ENCODE measurements at regions not wholly inside any gene's neighbourhood (a gene's known extent, or its start where the extent isn't known, plus 50 kb on each side); places are given as distances from the start of the nearest gene placed in this dataset.
A peak's percentile ranks its signal among the peaks of the same experiment; 100 is the strongest.

DNA sequence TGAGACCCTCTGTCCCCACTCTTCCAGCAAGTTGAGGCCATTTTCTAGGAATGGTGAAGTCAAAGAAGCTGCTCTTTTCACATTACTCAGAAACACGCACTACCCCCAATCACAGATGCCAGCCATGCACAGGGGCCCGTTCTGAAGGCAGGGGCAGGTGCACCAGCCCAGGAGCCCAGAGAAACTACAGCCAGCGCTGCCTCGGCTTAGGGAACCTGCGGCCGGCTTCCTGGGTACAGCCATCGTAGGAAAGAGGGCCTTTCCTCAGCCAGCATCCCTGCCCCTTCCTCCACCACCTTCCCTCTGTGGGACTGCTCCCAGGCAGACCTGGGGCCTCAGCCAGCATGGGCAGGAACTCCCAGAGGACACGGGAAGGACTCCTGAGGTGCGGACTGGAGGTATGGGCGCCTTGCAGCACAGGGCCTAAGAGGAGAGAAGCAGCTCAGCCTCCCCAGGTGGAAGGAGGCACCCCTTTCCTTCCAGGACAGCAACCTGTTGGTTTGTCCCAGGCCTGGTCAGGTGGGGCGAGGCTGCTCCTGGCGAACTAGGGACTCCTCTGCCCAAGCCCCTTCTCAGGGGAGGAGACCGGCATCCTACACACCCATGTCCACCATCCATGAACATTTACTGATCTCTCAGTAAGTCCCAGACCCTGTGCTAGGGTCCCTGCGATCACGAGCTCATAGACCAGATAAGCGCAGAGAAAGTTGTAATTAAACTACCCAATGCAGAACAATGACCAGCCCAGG is 99.0 kb upstream of the ID2 start:
- Histone ChIP-seq H3K27me3 (ENCODE audit: low read depth, low read length) (no peaks in the 10 kb centered on the region), H3K36me3 (ENCODE audit: control insufficient read depth in 1 of 2, insufficient read depth in 2 of 2, low read length in 2 of 2) (no peaks in the 10 kb centered on the region), H3K4me1 (ENCODE audit: control insufficient read depth in 1 of 2, insufficient read depth in 2 of 2, low read length in 2 of 2) (peaks cover 6 to 8% of the 10 kb centered on the region in 2 donors), H3K9me3 (ENCODE audit: control insufficient read depth in 1 of 2, low read length in 2 of 2) (no peaks in the 10 kb centered on the region), H3K27ac (ENCODE audit: low read length) (peak overlapping the region; percentile 16), H3K4me3 (ENCODE audit: low read depth in 1 of 2, low read length in 2 of 2) (peak overlapping the region in 1 of 2 donors; percentile 39)

DNA sequence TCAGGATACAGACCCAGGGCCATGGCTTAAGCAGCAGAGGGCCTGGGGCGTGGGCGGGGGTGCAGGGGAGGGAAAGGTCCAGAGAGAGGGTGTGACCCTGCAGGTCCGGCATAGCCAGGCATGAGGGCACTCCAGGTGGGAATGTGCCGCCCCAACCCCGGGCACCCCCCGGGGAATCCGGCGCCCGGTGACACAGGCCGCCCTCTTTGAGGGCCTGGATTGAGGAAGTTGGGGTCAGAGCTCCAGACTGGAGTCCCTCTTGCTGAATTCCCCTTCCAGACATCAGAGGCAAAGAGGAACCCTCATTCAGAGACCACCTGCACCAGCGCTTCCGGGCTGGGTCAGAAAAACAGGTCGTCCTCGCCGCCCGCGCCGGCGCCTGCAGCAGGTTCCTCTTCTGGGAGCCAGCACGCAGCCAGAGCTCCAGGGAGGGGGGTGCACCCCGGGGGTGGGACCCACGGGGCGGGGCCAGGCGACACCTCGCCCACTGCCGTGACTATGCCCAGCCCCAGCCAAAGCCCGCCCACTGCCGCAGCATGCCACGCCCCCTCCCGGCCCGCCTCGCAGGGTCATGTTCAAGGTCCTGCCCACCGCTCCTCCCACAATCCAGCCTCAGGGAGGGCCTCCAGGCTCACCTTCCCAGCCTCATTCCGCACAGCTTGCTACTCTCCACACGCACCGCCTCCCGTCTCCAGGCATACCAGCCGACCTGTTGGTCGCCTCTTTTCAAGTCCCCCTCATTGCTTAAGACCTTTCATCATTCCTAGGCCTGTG is 98.3 kb upstream of the ID2 start:
- Histone ChIP-seq H3K4me1 (ENCODE audit: control insufficient read depth in 1 of 2, insufficient read depth in 2 of 2, low read length in 2 of 2) (peaks cover 6 to 8% of the 10 kb centered on the region in 2 donors), H3K4me3 (ENCODE audit: low read depth in 1 of 2, low read length in 2 of 2) (peak overlapping the region; percentile 39 to 56), H3K27ac (ENCODE audit: low read length) (peak overlapping the region; percentile 49), H3K27me3 (ENCODE audit: low read depth, low read length) (no peaks in the 10 kb centered on the region), H3K36me3 (ENCODE audit: control insufficient read depth in 1 of 2, insufficient read depth in 2 of 2, low read length in 2 of 2) (no peaks in the 10 kb centered on the region), H3K9me3 (ENCODE audit: control insufficient read depth in 1 of 2, low read length in 2 of 2) (no peaks in the 10 kb centered on the region)

DNA sequence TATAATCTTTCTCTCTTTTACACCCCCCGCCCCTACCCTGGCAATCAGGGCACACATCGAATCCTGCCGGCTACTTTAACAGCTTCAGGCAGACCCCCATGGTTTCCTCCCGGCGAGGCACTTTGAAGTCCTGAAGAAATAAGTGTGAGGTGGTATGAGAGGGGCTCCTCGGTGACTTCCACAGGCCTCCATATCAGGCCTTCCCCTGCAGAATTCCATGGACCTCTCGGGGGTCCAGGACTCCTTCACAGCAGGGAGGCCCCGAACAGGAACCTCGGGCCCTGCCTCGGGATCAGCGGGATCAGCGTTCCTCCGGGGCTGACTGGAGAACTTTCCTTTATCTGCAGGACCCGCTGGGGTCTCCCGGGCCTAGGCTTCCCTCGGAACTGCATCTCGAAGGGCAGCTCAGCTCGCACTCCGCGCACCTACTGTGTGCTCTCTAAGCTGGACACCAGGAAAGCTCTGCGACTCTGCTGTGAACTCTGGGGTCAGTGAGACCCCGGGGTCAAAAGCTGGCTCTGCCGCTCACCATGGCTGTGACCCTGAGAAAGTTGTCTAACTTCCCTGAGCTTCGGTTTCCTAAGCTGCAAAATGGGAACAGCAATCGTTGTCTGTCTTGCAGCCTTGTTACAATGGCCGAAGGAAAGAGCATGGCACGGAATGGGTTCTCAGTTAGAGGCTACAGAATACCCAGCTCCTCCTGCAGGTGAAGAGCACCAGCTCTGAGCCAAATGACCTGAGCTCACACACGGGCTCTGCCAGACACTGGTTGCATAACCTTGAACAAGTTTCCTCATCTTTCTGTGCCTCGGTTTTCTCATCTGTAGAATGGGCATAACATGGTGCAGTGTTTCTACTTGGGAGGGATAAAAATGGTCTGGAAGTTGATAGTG is 97.4 kb upstream of the ID2 start:
- Histone ChIP-seq H3K4me3 (ENCODE audit: low read depth in 1 of 2, low read length in 2 of 2) (peak overlapping the region; percentile 39 to 56), H3K9me3 (ENCODE audit: control insufficient read depth in 1 of 2, low read length in 2 of 2) (no peaks in the 10 kb centered on the region), H3K27me3 (ENCODE audit: low read depth, low read length) (no peaks in the 10 kb centered on the region), H3K36me3 (ENCODE audit: control insufficient read depth in 1 of 2, insufficient read depth in 2 of 2, low read length in 2 of 2) (no peaks in the 10 kb centered on the region), H3K4me1 (ENCODE audit: control insufficient read depth in 1 of 2, insufficient read depth in 2 of 2, low read length in 2 of 2) (peaks cover 6 to 8% of the 10 kb centered on the region in 2 donors), H3K27ac (ENCODE audit: low read length) (peak overlapping the region; percentile 49)

DNA sequence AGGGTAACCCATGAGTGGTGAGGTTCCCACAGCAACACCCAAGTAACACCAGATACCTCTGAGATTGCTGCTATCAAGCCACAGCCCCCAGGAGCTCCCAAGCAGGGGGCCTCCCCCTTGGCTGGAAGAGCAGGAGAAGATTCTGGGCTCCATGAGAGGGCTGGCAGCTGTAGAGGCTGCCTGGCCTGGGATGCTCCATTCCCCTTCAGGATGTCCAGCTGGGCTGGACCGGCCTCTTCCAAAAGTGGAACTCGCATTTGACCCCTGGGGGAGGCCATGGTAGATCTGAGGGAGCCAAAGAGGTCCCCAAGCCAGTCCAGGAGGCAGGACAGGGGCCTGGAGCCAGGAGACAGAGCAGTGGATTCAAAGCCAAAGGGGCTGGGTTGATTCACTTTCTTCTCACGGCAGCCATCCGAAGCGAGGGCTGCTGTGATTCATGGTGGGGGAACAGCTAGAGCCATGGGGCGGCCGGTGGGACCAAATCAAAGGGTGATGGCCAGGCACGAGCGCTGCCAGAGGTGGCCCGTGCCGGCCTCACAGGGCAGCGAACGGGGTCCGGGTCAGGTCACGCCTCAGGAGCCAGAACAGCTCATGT is 95.3 kb upstream of the ID2 start:
- H3K36me3 ChIP-seq (ENCODE audit: control insufficient read depth in 1 of 2, insufficient read depth in 2 of 2, low read length in 2 of 2), result no peaks in the 10 kb centered on the region
- H3K27ac ChIP-seq (ENCODE audit: low read length), result no peak overlapping the region
- no peak overlapping the region for H3K4me3 ChIP-seq (ENCODE audit: low read depth in 1 of 2, low read length in 2 of 2)
- peaks cover 6 to 12% of the 10 kb centered on the region in 2 donors for H3K4me1 ChIP-seq (ENCODE audit: control insufficient read depth in 1 of 2, insufficient read depth in 2 of 2, low read length in 2 of 2)
- no peaks in the 10 kb centered on the region for H3K9me3 ChIP-seq (ENCODE audit: control insufficient read depth in 1 of 2, low read length in 2 of 2)
- no peaks in the 10 kb centered on the region for H3K27me3 ChIP-seq (ENCODE audit: low read depth, low read length)

DNA sequence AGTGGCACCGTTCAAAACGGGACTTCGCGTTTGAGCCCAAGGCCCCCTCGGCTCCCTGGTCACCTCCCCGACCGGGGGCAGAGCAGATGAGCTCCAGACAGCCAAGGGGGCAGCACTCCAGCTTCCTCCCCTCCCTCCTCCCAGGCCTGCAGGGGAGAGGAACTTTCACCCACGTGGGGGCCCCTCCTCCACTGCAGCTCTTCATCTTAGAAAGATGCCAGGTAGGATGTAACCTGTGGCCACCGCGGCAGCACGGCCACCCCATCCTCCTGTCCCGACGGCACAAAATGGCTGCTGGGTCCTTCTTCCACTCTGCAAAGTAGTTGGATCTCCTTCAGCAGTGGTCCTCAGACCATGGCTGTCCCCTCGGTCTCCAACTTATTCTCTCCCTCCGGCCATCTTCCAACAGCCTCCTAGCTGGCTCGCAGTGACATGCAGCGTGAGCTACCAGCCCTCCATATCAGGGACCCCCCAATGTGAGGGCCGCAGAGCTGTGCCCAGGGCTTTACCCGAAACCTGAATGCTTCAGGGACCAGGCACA is 94.5 kb upstream of the ID2 start:
- Histone ChIP-seq H3K4me1 (ENCODE audit: control insufficient read depth in 1 of 2, insufficient read depth in 2 of 2, low read length in 2 of 2) (peaks cover 6 to 12% of the 10 kb centered on the region in 2 donors), H3K27ac (ENCODE audit: low read length) (no peak overlapping the region), H3K9me3 (ENCODE audit: control insufficient read depth in 1 of 2, low read length in 2 of 2) (no peaks in the 10 kb centered on the region), H3K4me3 (ENCODE audit: low read depth in 1 of 2, low read length in 2 of 2) (no peak overlapping the region), H3K27me3 (ENCODE audit: low read depth, low read length) (no peaks in the 10 kb centered on the region), H3K36me3 (ENCODE audit: control insufficient read depth in 1 of 2, insufficient read depth in 2 of 2, low read length in 2 of 2) (no peaks in the 10 kb centered on the region)

DNA sequence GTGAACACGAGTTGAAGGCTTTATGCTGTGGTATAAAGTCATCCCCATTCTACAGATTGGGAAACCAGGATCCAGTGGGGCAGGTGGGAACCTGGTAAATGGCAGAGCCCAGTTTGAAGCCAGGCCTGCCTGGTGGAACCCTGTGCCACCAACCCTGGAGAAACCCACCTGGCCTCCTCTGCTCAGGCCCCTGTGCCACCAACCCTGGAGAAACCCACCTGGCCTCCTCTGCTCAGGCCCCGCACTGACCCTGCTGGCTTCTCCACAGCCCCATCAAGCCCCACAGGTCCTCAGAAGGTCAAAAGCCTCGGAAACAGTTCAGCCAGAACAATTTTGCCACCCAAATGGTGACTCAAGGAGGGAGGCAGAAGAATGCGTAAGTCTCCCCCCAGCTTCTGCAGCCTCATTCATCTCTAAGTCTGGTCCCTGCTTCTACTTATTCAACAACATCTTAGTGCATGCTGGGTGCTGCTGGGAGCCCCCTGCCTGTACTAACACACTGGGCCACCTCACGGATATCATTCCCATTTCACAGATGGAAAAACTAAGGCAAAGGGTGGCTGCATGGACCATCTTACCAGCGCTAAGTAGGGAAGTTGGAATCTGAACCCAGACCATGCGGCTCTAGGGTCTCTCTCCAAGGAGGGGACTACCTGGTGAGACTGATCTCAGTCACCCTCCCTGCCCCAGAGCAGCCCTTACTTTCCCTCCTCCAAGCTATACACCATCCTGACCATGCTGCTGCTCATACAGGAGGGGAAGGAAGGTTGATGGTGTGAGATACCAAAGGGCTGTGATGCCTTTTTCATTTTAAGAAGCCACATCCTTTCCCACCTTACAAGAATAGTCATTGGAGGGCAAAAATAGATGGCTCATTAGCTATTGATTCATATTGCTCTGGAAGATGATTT is 93.7 kb upstream of the ID2 start:
- peaks cover 4 to 12% of the 10 kb centered on the region in 2 donors for H3K4me1 ChIP-seq (ENCODE audit: control insufficient read depth in 1 of 2, insufficient read depth in 2 of 2, low read length in 2 of 2)
- H3K36me3 ChIP-seq (ENCODE audit: control insufficient read depth in 1 of 2, insufficient read depth in 2 of 2, low read length in 2 of 2), result no peaks in the 10 kb centered on the region
- H3K27ac ChIP-seq (ENCODE audit: low read length), result no peak overlapping the region
- no peaks in the 10 kb centered on the region for H3K9me3 ChIP-seq (ENCODE audit: control insufficient read depth in 1 of 2, low read length in 2 of 2)
- no peak overlapping the region for H3K4me3 ChIP-seq (ENCODE audit: low read depth in 1 of 2, low read length in 2 of 2)
- H3K27me3 ChIP-seq (ENCODE audit: low read depth, low read length), result no peaks in the 10 kb centered on the region

DNA sequence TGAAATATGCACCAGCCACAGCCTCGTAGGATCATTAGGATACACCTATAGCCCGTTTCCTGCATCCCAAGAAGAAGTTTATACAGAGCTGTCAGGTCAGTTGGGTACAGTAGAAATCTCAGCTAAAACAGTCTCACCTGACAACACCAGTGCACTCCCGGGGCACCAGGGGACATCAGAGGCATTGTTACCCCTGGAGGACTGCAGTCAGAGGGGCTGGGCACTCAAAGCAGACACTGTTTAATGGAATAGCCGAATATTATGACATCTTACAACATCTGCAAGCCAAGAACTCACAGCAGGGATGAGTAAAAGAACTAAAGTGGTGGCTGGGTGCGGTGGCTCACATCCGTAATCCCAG is 93.0 kb upstream of the ID2 start:
- no peaks in the 10 kb centered on the region for H3K27me3 ChIP-seq (ENCODE audit: low read depth, low read length)
- H3K9me3 ChIP-seq (ENCODE audit: control insufficient read depth in 1 of 2, low read length in 2 of 2), result no peaks in the 10 kb centered on the region
- H3K27ac ChIP-seq (ENCODE audit: low read length), result no peak overlapping the region
- no peaks in the 10 kb centered on the region for H3K36me3 ChIP-seq (ENCODE audit: control insufficient read depth in 1 of 2, insufficient read depth in 2 of 2, low read length in 2 of 2)
- peaks cover 0 to 8% of the 10 kb centered on the region in 2 donors for H3K4me1 ChIP-seq (ENCODE audit: control insufficient read depth in 1 of 2, insufficient read depth in 2 of 2, low read length in 2 of 2)
- no peak overlapping the region for H3K4me3 ChIP-seq (ENCODE audit: low read depth in 1 of 2, low read length in 2 of 2)

DNA sequence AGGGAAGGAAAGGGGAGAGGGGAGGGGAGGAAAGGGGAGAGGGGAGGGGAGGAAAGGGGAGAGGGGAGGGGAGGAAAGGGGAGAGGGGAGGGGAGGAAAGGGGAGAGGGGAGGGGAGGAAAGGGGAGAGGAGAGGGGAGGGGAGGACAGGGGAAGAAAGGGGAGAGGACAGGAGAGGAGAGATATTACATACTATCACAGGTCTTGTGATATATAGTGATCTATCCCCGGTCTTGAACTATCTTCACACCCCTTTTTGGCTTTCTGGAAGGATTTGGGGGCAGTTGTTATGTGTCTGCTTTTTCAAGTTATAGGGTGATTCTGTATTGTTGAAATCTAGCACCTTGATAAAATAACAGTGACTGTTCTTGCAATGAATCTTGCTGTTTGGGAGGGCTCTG is 92.1 kb upstream of the ID2 start:
- no peaks in the 10 kb centered on the region for H3K36me3 ChIP-seq (ENCODE audit: control insufficient read depth in 1 of 2, insufficient read depth in 2 of 2, low read length in 2 of 2)

DNA sequence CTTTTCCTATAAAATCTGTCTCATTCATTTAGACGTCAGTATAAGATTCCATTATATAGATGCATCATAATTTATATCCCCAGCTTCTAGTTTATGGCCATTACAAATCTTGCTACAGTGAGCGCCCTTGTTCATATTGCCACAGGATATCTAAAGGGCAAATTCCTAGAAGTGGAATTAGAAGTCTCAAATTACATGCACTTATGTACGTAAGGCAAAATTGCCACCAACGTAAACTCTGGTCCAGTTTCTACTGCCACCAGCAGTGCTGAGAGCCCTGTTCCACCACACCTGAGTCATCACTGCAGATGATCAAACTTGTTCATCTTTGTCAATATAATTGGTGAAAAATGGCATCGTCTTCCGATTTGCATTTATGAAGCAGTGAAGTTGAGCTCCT is 90.9 kb upstream of the ID2 start:
- H3K27ac ChIP-seq (ENCODE audit: low read length), result no peak overlapping the region
- H3K27me3 ChIP-seq (ENCODE audit: low read depth, low read length), result no peaks in the 10 kb centered on the region
- no peaks in the 10 kb centered on the region for H3K36me3 ChIP-seq (ENCODE audit: control insufficient read depth in 1 of 2, insufficient read depth in 2 of 2, low read length in 2 of 2)
- H3K4me1 ChIP-seq (ENCODE audit: control insufficient read depth in 1 of 2, insufficient read depth in 2 of 2, low read length in 2 of 2), result peaks cover 0 to 4% of the 10 kb centered on the region in 2 donors
- no peak overlapping the region for H3K4me3 ChIP-seq (ENCODE audit: low read depth in 1 of 2, low read length in 2 of 2)
- no peaks in the 10 kb centered on the region for H3K9me3 ChIP-seq (ENCODE audit: control insufficient read depth in 1 of 2, low read length in 2 of 2)

More for the DNA sequence above, 92.1 kb upstream of the ID2 start:
- H3K27me3 ChIP-seq (ENCODE audit: low read depth, low read length), result no peaks in the 10 kb centered on the region
- H3K9me3 ChIP-seq (ENCODE audit: control insufficient read depth in 1 of 2, low read length in 2 of 2), result no peaks in the 10 kb centered on the region
- no peak overlapping the region for H3K4me3 ChIP-seq (ENCODE audit: low read depth in 1 of 2, low read length in 2 of 2)
- H3K4me1 ChIP-seq (ENCODE audit: control insufficient read depth in 1 of 2, insufficient read depth in 2 of 2, low read length in 2 of 2), result peaks cover 0 to 4% of the 10 kb centered on the region in 2 donors
- H3K27ac ChIP-seq (ENCODE audit: low read length), result no peak overlapping the region

DNA sequence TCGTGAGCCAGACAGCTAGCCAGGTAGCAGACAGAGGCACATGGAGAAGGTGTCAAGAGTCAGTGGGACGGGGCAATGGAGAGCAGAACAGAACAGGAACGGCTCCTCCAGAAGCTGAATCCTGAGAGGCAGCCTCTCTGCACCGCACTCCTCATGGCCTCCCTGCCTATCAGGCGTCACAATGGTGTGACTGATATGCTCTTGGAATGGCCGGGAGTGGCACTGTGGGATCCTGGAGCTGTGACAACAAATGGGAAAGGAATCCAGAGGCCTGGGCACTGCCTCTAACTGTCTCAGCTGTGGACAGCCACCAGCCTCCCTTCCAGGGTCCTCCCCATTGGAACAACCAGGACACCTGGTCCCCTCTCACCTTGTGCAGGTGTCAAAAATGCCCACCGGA is 89.1 kb upstream of the ID2 start:
- H3K27me3 ChIP-seq (ENCODE audit: low read depth, low read length), result no peaks in the 10 kb centered on the region
- H3K27ac ChIP-seq (ENCODE audit: low read length), result no peak overlapping the region
- no peaks in the 10 kb centered on the region for H3K36me3 ChIP-seq (ENCODE audit: control insufficient read depth in 1 of 2, insufficient read depth in 2 of 2, low read length in 2 of 2)
- no peak overlapping the region for H3K4me3 ChIP-seq (ENCODE audit: low read depth in 1 of 2, low read length in 2 of 2)
- peaks cover 0 to 4% of the 10 kb centered on the region in 2 donors for H3K4me1 ChIP-seq (ENCODE audit: control insufficient read depth in 1 of 2, insufficient read depth in 2 of 2, low read length in 2 of 2)
- H3K9me3 ChIP-seq (ENCODE audit: control insufficient read depth in 1 of 2, low read length in 2 of 2), result no peaks in the 10 kb centered on the region

Data from muscle layer of duodenum (tissue), 2 donors.